Superior temporal gyrus (tissue), 1 donor: ENCODE measurements at regions not wholly inside any gene's neighbourhood (a gene's known extent, or its start where the extent isn't known, plus 50 kb on each side); places are given as distances from the start of the nearest gene placed in this dataset.
"Not testable (repeated sequence)": the region's sequence is repeated elsewhere in the genome, so short reads cannot be mapped to it uniquely, and the experiment has no call there.

Source experiments
- DNase-seq: peaks from one replicate; pipeline ENCODE4 v3.0.0-alpha.2; 2016; ENCODE audit errors: extremely low spot score

GRCh38 chr6:11384531-11385309 is 152.3 kb upstream of the NEDD9 start:
- DNase-seq = no peak

- no peak for DNase-seq
These were observed 149.5 kb upstream of the NEDD9 start for GRCh38 chr6:11381801-11382513.

GRCh38 chr6:11380969-11381744 is 148.7 kb upstream of the NEDD9 start:
- no peak for DNase-seq

- DNase-seq = no peak
These were observed 148.1 kb upstream of the NEDD9 start for GRCh38 chr6:11380549-11380948.

- no peak for DNase-seq
These were observed 147.3 kb upstream of the NEDD9 start for GRCh38 chr6:11379805-11380204.

- DNase-seq = no peak
These were observed 146.2 kb upstream of the NEDD9 start for GRCh38 chr6:11378639-11379038.

- no peak for DNase-seq
These were observed 141.9 kb upstream of the NEDD9 start for GRCh38 chr6:11374036-11375010.

GRCh38 chr6:11373208-11373607 is 140.7 kb upstream of the NEDD9 start:
- no peak for DNase-seq

GRCh38 chr6:11372186-11372790 is 139.8 kb upstream of the NEDD9 start:
- DNase-seq = not testable (repeated sequence)

GRCh38 chr6:11370191-11371018 is 137.9 kb upstream of the NEDD9 start:
- DNase-seq = peak; percentile 36

- no peak for DNase-seq
These were observed 136.3 kb upstream of the NEDD9 start for GRCh38 chr6:11368760-11369159.

- DNase-seq = no peak
These were observed 135.8 kb upstream of the NEDD9 start for GRCh38 chr6:11368264-11368663.

- DNase-seq = no peak
These were observed 135.3 kb upstream of the NEDD9 start for GRCh38 chr6:11367638-11368199.

GRCh38 chr6:11366934-11367637 is 134.6 kb upstream of the NEDD9 start:
- no peak for DNase-seq

- DNase-seq = no peak
These were observed 133.9 kb upstream of the NEDD9 start for GRCh38 chr6:11366183-11366933.

GRCh38 chr6:11364971-11365397 is 132.5 kb upstream of the NEDD9 start:
- DNase-seq = no peak

GRCh38 chr6:11363881-11364576 is 131.6 kb upstream of the NEDD9 start:
- DNase-seq = no peak

GRCh38 chr6:11362564-11362963 is 130.1 kb upstream of the NEDD9 start:
- DNase-seq = no peak
